Sciatic nerve (tissue), 2 donors: ENCODE measurements at regions not wholly inside any gene's neighbourhood (a gene's known extent, or its start where the extent isn't known, plus 50 kb on each side); places are given as distances from the start of the nearest gene placed in this dataset.

ENCODE experiments used
- ATAC-seq: fragments of 200-7000 bp; cut with Tn5 transposase; one replicate; pipeline ENCODE4 v1.9.1; 2020; ENCODE audit warnings: mild to moderate bottlenecking, moderate library complexity
- DNase-seq: peaks from one replicate; pipeline ENCODE4 v3.0.0-alpha.2; 2020; ENCODE audit warnings: low spot score
- intact Hi-C: fragments of 100-400 bp; cut with DNase I; formaldehyde crosslinking; loops from one replicate; pipeline ENCODE4 v1.14.2; 2022
- donor health status: DM: no; HTN: no; CAD: no.
- donor health status: DM: no; HTN: no; CAD: no.

DNA sequence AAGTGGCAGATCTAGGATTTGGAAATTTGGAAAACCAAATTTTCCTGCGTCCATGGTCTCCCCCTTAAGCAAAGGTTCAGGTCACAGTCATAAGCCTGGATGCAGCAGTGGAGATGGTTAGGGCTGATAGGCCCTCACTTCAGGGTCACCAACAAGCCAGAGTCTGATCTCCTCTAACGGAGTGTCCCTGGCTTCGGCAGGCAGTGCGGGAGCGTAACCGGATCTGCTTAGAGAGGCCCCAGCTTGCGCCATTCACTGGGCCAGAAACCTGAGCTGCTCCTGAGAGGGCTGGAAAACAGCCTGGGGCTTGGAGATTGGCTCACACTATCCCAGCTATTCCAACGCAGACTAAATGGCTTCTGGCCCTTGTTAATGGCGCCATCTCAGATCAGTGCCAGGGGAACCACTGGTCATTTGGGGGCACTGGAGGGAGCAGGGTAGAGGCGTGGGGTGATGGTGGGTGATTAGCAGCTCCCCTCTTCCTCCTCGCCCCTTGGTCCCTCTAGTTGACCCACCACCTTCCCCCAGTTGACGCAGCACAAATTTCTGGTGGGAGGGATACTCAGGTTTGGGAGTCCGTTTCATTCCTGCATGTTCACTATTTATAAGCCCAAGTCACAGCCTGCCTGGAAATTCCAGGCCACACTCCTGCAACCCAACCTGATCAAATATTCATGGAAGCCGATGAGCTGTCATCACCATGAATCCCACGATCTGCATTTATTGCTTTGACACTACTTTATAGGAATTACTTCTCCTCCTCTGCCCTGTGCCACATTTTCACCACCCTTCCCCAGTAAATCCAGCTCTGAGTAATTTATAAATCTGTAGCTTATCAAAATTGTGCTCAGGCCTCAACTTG, 134.6 kb upstream of the CPEB4 start:
- DNase-seq: peak; percentile 64
- intact Hi-C loops: no loop called here
- ATAC-seq: peak; percentile 85

DNA sequence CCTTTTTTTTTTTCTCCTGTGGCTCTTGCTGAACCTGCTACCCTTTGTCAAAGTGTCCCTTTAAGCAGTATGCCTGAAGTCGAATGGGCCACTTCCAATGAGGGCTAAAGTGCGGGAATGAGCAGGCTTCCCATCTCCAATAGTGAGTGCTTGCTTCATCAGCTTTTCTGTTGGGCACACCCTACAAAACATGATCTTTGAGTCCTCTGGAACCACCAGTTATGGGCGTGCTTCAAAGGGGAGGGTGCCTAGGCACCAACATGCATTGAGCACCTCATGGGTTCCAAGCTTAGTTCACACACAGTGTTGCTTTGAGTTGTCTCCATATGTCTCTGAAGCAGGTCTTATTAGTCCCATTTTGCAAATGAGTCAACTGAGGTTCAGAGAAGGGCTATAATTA, 132.8 kb upstream of the CPEB4 start:
- DNase-seq (no peak), ATAC-seq (no peak)
- intact Hi-C loops: no loop called here

DNA sequence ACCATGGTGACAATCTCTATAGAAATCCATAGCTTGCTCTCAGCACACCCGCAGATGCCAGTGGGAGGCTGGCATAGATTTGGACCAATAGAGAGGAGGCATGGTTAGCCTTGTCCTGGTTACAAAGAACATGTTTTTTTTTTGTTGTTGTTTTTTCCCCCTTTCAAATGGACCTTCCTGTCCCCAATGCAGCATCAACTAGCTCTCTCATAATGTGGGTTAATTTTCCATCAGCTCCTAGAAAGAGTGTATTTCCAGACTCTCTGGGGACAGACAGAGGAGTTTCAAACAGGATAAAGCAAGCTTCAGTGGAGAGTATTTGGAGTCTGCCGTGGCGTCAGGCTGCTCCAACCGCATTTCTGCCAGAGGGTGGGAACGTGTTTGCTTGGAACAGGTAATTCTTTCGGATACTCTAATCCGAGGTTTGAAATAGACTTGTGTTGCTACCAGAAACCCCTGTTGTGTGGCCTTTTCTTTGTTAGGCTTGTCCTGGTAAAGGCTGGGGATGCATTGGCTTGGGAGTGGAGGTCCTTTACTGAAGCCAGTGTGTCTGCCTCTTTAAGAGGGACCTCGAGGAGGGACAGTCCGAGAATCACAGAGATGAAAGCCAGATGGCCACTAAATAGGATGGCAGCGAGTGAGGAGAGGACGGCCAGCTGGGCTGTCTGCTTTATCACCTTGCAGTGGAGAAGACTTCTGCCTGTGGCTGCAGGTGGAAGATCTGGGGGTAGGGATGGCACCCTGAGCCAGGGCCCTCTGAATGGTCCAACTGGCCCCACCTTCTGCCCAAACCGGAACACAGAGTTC, 130.5 kb upstream of the CPEB4 start:
- no peak for DNase-seq
- no peak for ATAC-seq
- intact Hi-C loops: no loop called here

DNA sequence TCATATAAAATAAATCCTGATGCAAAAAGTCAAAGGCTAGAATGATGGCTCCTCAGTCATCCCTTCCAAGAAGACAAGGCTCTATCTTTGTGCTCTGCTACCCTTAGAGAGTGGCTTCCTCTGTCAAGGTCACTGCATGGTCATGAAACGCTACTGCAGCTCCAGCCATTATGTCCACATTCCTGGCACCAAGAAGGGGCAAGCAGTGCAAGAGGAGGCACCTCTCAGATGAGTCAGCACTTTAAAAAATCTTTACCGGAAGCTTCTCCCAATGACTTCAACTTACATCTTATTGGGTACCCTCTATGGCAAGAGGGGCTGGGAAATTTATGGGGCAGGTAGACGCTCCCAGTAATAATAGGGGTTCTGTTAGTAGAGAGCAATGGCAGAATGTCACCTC, 129.5 kb upstream of the CPEB4 start:
- no peak for DNase-seq
- intact Hi-C loops: no loop called here
- ATAC-seq: no peak

GRCh38 chr5:173759691-173760090, 128.5 kb upstream of the CPEB4 start:
- DNase-seq: no peak

DNA sequence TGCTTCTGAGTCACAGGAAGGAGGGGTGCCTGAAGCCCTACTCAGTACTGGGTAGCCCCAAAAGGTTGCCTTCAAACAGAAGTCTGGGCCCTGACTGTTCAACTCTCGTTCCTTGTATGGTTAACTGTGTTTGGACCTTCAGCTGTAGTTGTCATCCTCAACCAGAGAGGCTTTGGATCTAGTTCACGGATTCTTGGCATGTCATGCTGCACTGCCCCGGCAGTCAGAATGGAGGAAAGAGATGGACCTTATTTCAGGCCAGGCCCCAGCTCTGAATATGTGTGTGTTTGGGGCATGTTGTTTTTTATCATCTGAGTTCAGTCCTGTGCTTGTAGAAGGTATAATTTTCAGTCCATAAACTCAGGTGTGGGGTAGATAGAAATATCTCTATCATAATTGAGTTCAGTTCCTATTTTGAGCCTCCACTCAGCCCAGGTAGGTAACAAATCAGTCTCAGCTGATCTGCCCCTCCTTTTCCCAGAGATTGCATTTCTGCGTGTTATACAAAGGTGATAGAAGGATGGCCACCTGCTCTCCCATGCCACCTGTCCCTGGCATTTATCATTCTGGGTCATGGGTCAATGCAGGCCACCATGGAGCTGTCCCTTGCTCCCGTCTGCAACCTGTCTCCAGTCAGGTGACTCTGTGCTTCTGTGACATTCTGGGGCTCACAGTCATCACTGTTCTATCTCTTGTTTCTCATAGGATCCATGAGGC, 127.5 kb upstream of the CPEB4 start:
- intact Hi-C loops: no loop called here
- ATAC-seq: no peak
- DNase-seq: no peak

More at GRCh38 chr5:173759691-173760090, 128.5 kb upstream of the CPEB4 start:
- intact Hi-C loops: no loop called here
- no peak for ATAC-seq

DNA sequence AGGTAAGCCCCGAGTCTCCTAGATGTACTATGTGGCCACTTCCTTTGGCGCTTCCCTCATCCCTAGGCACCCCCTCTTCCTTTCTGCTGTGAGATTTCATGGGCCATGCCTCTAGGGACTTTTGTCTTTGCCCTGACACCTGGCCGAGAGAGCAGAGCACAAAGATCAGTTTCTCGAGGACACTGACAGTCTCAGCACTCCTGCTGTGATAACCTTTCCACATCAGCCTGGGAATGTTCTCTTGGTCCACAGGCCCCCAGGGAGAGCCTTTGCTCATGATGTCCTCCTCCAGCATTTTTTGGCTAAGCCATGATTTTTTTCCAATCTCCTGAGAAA, 127.0 kb upstream of the CPEB4 start:
- intact Hi-C loops: no loop called here
- ATAC-seq: no peak
- DNase-seq: no peak

DNA sequence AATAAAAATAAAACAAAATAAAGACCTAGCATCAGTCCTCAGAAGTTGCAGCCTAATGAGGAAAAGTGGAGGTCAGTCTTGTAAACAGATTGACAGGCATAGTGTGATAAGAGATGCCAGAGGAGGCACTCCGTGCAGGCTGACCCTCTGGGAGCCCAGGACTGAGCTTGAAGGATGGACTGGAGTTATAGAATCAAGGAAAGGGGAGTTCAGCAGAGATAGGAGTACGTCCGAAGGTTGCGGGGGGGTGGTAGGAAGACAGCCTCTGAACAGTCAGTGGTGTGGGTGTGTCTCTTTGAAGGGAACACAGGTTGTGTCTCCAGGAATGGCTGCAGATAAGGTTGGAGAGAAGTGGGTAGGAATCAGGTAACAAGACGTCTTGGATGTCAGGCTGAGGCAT, 126.1 kb upstream of the CPEB4 start:
- DNase-seq (no peak), ATAC-seq (no peak)
- intact Hi-C loops: no loop called here

DNA sequence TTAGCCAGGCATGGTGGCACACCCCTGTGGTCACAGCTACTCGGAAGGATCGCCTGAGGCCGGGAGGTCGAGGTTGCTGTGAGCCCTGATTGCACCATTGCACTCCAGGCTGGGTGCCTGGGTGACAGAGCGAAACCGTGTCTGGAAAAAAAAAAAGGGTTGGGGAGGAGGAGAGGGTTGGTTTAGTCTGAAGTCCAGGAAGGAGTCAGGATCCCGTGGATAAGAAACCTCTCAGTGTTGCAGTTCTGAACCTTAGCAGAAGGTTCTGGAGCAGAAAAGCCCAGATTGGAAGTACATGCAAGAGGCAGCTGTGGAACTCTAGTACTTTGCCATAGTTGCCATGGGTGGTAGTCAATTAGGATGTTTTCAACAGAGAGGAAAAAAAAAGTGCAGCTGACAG, 125.2 kb upstream of the CPEB4 start:
- intact Hi-C loops: no loop called here
- ATAC-seq (no peak), DNase-seq (no peak)

GRCh38 chr5:173763410-173763809, 124.7 kb upstream of the CPEB4 start:
- intact Hi-C loops: no loop called here
- DNase-seq: no peak
- no peak for ATAC-seq

- ATAC-seq (peak; percentile 89), DNase-seq (peak; percentile 81)
- intact Hi-C loops: no loop called here
Observed at GRCh38 chr5:173764332-173765028, 123.7 kb upstream of the CPEB4 start.

DNA sequence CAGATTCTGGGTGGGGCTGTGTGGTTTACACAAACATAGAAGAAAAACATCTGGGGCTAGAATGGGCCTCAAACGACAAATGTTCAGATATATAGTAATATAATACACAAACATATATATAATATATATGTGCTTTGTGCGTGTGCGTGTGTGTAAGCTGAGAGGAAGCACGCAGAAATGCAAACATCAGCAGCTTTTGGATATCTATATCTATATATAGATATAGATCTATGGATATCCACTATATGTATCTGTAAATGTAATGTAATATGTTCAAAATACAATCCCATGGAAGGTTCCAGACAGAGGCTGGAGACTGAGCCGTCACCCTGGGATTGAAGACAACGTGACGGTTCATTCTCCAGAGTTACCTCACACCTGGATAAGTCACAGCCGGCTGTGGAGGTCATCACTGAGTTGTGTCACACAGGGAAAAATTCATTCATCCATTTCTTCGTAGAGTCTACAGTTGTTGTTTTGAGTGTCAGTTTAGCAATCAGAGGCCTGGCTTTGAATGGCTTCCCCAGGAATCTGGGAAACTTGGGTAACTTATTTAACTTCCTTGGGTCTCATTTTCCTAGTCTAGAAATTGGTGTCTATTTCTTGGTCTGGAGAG, 123.0 kb upstream of the CPEB4 start:
- DNase-seq (no peak), ATAC-seq (no peak)
- intact Hi-C loops: no loop called here

GRCh38 chr5:173765661-173766060, 122.5 kb upstream of the CPEB4 start:
- ATAC-seq: no peak
- intact Hi-C loops: no loop called here
- no peak for DNase-seq

DNA sequence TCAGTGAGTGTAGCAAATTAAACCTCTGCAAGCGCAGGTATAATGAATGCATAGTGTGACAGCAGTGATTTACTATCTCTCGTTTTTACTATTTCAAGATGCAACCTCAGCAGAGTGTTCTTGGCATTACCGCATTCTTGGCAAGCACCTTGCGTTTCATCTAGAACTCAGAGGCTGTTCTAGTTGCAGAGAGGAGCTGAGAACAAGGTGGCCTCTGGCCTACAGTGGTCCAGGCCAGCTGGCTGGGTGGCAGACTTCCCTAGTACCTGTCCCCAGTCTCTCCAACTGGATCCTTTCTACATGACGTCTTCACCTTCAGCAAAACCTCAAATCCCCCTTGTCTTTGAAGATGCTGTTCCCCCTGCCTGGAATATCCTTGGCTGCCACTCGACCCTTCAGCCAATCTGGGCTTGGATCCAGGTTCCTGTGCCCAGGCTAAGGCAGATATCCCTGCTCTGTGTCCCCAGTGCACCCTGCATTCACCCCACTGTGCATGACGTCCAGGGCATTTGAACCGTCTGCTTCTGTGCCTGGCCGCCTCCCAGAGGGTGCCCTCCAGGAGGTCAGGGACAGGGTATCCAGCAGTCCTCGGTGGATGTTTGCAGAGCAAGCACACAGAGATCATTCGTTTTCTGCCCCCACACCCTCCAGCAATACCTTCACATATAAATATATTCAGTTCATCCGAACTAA, 120.4 kb upstream of the CPEB4 start:
- intact Hi-C loops: no loop called here
- DNase-seq (no peak), ATAC-seq (no peak)

- DNase-seq: no peak
- intact Hi-C loops: no loop called here
- ATAC-seq: no peak
Observed at GRCh38 chr5:173768267-173768806, 119.8 kb upstream of the CPEB4 start.

DNA sequence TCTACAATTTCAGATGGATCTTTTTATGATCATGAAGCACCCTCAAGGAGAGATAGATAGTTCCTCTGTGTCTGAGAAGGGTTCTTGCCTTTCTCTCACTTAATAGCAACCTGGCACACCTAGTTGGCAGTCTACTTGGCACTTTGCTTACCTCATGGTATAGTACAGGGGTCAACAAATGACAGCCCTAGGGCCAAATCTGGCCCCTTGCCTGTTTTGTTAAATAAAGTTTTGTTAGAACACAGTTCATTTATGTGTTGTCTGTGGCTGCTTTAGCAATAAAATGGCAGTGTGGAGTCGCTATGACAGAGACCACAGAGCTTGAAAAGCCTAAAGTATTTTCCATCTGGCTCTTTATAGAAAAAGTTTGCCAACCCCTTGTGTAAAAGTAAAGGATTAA, 119.3 kb upstream of the CPEB4 start:
- ATAC-seq (no peak), DNase-seq (no peak)
- intact Hi-C loops: no loop called here

DNA sequence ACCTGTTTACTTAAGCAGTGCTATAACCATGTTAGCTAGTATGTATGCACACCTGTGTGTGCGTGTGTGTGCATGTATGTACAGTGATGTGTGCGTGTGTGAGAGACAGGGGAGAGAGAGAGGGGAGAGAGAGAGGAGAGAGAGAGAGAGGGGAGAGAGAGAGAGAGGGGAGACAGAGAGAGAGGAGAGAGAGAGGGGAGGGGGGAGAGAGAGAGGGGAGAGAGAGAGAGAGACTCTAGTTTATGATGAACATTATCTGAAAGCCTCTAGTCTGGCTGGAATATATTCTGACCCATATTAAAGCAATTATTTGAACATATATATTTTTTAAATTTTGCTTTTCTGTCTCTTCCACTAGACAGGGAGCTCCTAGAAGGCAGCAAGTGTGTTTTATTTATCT, 117.5 kb upstream of the CPEB4 start:
- intact Hi-C loops: no loop called here
- ATAC-seq: no peak
- DNase-seq: no peak

DNA sequence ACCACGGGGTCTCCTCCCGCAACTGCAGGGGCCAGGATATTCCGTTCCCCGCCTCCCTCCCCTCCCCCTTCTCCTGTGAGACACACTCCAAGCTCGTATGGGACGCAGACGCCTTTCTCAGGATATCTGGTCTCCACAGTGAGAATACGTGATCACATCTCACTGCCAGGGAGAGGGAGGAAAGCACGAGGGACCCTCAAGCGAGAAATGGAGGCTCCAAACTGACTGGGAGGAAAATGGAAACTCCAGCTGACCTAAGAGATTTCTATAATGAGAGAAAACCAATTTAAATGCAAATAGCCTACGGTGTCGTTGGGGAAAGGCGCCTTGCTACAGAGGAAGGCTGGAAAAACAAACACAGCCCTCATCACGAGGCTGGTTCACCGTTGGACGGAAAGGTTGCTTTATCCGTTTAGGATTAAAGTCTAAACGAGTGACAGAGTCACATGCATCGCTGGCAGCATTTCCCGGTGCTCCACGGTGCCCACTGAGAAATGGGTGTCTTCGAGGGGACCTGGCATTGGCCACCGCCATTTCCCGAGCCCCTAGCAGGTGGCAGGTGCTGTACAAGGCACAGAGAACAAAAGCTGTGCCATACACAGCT, 116.9 kb upstream of the CPEB4 start:
- intact Hi-C loops: no loop called here
- DNase-seq (no peak), ATAC-seq (no peak)
